ENCODE measurements at regions not wholly inside any gene's neighbourhood (a gene's known extent, or its start where the extent isn't known, plus 50 kb on each side); places are given as distances from the start of the nearest gene placed in this dataset.

DNA sequence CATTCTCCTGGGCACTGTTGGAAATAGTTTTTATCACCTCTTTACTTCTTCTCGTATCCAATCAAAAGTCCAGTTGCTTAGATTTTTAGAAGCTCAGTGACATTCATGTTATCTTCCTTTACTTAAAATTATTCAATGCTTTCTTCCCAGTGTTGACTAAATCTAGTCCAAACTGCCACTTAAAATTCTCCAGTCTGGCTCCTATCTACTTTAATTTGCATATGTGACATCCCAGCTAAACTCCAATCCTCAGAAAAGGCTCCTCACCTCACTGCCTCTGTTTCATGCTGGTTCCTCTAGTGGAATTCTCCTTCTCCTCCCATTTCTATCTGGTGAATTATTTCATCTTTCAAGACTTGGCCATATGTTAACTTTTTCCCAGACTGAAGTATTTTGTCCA, 1238.7 kb upstream of the WWC1 start:
- no peak for TF ChIP-seq POLR2A (IDR thresholded peaks at IDR 0.05)
- TF ChIP-seq, protein P1, sequence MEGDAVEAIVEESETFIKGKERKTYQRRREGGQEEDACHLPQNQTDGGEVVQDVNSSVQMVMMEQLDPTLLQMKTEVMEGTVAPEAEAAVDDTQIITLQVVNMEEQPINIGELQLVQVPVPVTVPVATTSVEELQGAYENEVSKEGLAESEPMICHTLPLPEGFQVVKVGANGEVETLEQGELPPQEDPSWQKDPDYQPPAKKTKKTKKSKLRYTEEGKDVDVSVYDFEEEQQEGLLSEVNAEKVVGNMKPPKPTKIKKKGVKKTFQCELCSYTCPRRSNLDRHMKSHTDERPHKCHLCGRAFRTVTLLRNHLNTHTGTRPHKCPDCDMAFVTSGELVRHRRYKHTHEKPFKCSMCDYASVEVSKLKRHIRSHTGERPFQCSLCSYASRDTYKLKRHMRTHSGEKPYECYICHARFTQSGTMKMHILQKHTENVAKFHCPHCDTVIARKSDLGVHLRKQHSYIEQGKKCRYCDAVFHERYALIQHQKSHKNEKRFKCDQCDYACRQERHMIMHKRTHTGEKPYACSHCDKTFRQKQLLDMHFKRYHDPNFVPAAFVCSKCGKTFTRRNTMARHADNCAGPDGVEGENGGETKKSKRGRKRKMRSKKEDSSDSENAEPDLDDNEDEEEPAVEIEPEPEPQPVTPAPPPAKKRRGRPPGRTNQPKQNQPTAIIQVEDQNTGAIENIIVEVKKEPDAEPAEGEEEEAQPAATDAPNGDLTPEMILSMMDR (IDR thresholded peaks at IDR 0.05 in 4 of 5, conservative IDR thresholded peaks at IDR 0.05 in 1 of 5): no peak
- Histone ChIP-seq H3K27ac (no peak overlapping the region), H3K36me3 (no peaks in the 10 kb centered on the region), H3K9me3 (no peaks in the 10 kb centered on the region), H3K4me3 (no peak overlapping the region), H3K27me3 (no peaks in the 10 kb centered on the region), H3K4me1 (no peaks in the 10 kb centered on the region)
- intact Hi-C loops (cut with DNase I; ENCODE audit: low total_unique reads) (no loop called here), in situ Hi-C loops (cut with MboI; ENCODE audit: low sequenced_read_pairs in 4 of 4) (no loop called here)
- no peak for ATAC-seq
- no peak for DNase-seq

DNA sequence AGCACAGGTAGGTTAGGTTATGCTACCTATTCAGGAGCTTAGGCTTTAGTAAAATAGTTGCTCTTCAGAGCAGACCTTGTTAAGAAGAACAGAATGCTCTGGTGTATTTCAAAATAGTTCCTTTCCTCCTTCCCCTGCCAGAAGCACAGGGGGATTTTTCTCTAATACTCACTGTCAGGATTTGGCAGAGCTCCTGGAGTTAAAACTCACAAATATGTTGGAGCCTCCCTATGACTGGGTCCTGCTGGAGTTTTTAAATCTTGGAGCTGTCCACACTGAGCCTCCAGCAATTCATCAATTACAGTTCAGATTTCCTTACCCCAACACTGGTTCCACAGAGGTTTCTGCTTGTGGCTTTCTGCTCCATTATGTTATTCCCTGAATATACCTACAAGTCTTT, 1233.8 kb upstream of the WWC1 start:
- H3K27ac ChIP-seq: no peak overlapping the region
- no peaks in the 10 kb centered on the region for H3K4me1 ChIP-seq
- no peak for ATAC-seq
- no peak for TF ChIP-seq POLR2A (IDR thresholded peaks at IDR 0.05)
- TF ChIP-seq, protein P1 (IDR thresholded peaks at IDR 0.05 in 4 of 5, conservative IDR thresholded peaks at IDR 0.05 in 1 of 5): no peak
- no peak for DNase-seq
- H3K9me3 ChIP-seq: no peaks in the 10 kb centered on the region
- no peaks in the 10 kb centered on the region for H3K36me3 ChIP-seq
- no peak overlapping the region for H3K4me3 ChIP-seq
- in situ Hi-C loops (cut with MboI; ENCODE audit: low sequenced_read_pairs in 4 of 4): no loop called here
- H3K27me3 ChIP-seq: no peaks in the 10 kb centered on the region
- intact Hi-C loops (cut with DNase I; ENCODE audit: low total_unique reads): no loop called here

DNA sequence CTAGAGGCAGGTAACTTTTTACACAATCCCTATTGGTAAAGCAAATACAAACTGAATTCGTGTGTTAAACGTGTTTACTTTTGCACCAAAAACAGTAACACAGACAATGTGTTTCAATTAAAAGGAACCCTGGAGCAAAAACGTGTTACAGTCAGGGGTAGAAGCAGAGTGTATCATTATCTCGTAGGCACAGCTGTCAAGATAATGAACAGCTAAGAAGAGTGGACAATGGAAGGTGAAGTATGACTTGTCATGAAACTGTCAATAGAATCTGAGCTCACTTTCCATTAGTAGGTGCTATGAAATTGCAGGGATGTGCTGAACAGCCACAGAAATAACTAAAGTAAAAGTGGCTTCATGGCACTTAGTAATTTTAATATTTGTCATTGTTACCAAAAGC, 1229.8 kb upstream of the WWC1 start:
- no peak for TF ChIP-seq POLR2A (IDR thresholded peaks at IDR 0.05)
- TF ChIP-seq, protein P1 (IDR thresholded peaks at IDR 0.05 in 4 of 5, conservative IDR thresholded peaks at IDR 0.05 in 1 of 5): no peak
- in situ Hi-C loops (cut with MboI; ENCODE audit: low sequenced_read_pairs in 4 of 4): no loop called here
- Histone ChIP-seq H3K4me1 (no peaks in the 10 kb centered on the region), H3K36me3 (no peaks in the 10 kb centered on the region), H3K27ac (no peak overlapping the region), H3K4me3 (no peak overlapping the region), H3K9me3 (no peaks in the 10 kb centered on the region), H3K27me3 (no peaks in the 10 kb centered on the region)
- intact Hi-C loops (cut with DNase I; ENCODE audit: low total_unique reads): no loop called here
- no peak for ATAC-seq
- DNase-seq: no peak

DNA sequence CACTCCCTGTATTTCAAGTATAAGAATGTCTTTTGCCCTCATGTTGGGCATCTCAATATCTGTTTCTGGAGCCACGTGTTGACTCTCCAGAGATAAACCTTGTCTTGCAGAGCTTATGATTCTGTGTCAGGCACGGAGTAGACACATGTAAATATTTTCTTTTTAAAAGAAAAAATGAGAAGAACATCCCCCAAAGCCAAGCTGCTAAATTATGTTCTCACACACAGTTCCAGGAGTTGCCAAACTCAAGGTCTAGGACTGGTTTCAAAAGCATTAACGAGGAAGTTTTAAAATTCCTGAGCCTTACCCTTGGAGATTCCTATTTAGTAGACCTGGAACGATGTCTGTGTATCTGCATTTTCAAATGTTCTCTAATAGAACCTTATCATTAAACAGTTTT, 1228.3 kb upstream of the WWC1 start:
- Histone ChIP-seq H3K36me3 (no peaks in the 10 kb centered on the region), H3K4me1 (no peaks in the 10 kb centered on the region), H3K27ac (no peak overlapping the region), H3K9me3 (no peaks in the 10 kb centered on the region), H3K4me3 (no peak overlapping the region), H3K27me3 (no peaks in the 10 kb centered on the region)
- in situ Hi-C loops (cut with MboI; ENCODE audit: low sequenced_read_pairs in 4 of 4): no loop called here
- intact Hi-C loops (cut with DNase I; ENCODE audit: low total_unique reads): no loop called here
- no peak for TF ChIP-seq POLR2A (IDR thresholded peaks at IDR 0.05)
- TF ChIP-seq, protein P1 (IDR thresholded peaks at IDR 0.05 in 4 of 5, conservative IDR thresholded peaks at IDR 0.05 in 1 of 5): no peak
- no peak for DNase-seq
- no peak for ATAC-seq

DNA sequence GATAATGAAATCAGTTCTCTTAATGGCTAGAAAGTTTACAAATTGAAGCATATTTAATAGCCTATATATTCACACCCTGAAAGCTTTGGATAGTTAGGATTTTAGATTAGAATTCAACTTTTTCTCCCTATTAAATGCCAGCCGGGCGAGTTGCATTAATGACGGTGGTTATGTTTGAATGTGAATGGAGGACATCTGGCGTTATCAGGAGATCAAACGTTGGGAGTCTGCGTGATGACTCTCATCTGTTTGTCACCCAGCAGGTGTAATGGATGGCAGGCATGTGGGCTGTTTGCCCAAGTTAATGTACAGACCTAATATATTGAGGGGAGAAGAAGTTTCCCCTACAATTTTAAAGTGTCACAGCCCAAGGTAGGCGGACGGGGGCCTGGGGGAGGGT, 1227.7 kb upstream of the WWC1 start:
- in situ Hi-C loops (cut with MboI; ENCODE audit: low sequenced_read_pairs in 4 of 4): no loop called here
- TF ChIP-seq, protein P1 (IDR thresholded peaks at IDR 0.05 in 4 of 5, conservative IDR thresholded peaks at IDR 0.05 in 1 of 5): no peak
- no peak for TF ChIP-seq POLR2A (IDR thresholded peaks at IDR 0.05)
- intact Hi-C loops (cut with DNase I; ENCODE audit: low total_unique reads): no loop called here
- H3K36me3 ChIP-seq: no peaks in the 10 kb centered on the region
- no peak overlapping the region for H3K4me3 ChIP-seq
- DNase-seq: no peak
- no peak for ATAC-seq
- no peak overlapping the region for H3K27ac ChIP-seq
- no peaks in the 10 kb centered on the region for H3K4me1 ChIP-seq
- H3K9me3 ChIP-seq: no peaks in the 10 kb centered on the region
- no peaks in the 10 kb centered on the region for H3K27me3 ChIP-seq

All from gastrocnemius medialis (tissue), 4 donors.